ENCODE measurements at regions not wholly inside any gene's neighbourhood (a gene's known extent, or its start where the extent isn't known, plus 50 kb on each side); places are given as distances from the start of the nearest gene placed in this dataset.
A peak's percentile ranks its signal among the peaks of the same experiment; 100 is the strongest.

GRCh38 chr3:34260271-34261000, 462.0 kb downstream of the PDCD6IP start:
- DNase-seq, result peak; percentile 60

DNA sequence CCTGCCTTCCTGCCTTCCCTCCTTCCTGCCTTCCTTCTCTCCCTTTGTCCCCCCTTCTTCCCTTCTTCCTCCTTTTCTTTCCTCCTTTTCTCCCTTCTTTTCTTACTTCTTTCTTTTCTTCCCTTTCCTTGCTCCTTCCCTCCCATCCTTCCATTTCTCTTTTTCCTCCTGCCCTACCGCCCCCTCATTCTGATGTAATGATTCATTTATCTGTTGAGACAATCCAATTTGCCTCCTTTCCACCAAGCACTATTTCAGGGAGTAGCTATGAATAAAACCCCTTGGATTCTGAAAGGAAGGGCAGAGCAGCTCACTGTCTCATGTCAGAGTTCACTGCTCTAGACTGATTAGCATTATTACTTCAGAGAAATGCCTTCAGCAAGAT, 462.6 kb downstream of the PDCD6IP start:
- no peak for DNase-seq

- no peak for DNase-seq
Measured at GRCh38 chr3:34263101-34263621, 464.7 kb downstream of the PDCD6IP start.

- DNase-seq, result no peak
Measured at GRCh38 chr3:34264337-34265041, 466.1 kb downstream of the PDCD6IP start.

DNA sequence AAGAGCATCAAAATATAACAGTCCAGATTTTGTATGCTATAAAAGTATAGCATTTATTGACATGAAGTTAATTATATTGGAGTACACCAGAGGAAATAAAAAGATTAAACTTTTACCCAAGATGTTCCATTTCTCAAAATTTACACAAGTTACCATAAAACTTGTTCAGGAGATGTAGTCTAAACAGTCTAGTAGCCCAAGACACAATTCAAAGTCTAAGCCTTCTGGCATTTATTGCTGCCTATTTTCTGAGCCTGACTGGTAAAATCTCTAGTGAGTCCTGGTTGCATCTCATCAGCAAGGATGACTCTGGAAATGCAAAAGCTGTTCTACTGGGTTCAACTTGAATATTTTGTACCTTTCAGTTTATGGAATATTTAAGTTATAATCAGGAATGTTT, 468.7 kb downstream of the PDCD6IP start:
- no peak for DNase-seq

DNA sequence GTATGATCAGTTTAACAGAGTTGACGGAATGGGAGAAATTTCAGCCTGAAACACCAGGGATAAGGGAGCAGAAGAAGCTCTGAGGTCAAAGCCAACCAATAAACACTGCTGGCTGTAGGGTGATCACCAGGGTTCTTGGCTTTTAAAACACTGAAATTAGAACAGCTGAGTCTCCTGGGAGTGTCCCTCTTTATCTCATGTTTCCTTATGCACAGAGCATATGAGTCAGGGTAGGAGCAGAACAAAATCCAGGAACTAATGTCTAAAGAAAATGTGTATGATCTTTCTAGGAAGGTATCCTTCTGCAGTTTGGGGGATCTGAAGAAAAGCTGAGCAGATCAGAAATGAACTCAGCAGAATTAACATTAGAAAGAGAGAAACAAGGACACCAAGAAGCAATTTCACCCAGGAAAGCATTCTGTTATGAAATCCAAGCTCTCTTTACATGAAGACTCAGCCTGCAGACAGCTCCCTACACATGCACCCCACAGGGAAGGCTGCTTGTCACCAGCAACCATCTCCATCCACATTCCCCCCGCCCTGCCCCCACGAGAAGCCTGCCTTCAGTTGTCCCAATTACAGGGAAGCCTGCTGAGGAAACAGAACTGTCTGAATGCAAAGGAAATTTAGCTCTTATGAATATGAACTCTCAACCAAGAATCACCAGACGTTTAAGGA, 469.7 kb downstream of the PDCD6IP start:
- no peak for DNase-seq

DNA sequence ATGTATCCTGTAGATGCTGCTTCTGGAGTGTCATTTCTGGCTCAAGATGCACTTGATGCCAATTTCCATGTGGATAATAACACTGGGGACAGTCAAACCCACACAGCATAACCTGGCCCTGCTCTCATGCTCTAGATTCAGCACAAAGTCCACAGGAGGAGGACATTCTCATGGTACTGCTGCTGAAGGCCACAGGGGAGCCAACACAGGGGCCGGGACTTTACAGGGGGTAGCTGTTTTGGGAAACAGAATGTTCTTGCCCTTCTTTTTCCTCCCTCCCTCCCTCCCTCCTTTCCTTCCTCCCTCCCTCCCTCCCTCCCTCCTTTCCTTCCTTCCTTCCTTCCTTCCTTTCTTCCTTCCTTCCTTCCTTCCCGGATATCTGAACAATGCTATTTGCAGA, 477.4 kb downstream of the PDCD6IP start:
- no peak for DNase-seq

GRCh38 chr3:34276342-34276741, 477.9 kb downstream of the PDCD6IP start:
- DNase-seq, result no peak

GRCh38 chr3:34277110-34277509, 478.7 kb downstream of the PDCD6IP start:
- DNase-seq, result no peak

DNA sequence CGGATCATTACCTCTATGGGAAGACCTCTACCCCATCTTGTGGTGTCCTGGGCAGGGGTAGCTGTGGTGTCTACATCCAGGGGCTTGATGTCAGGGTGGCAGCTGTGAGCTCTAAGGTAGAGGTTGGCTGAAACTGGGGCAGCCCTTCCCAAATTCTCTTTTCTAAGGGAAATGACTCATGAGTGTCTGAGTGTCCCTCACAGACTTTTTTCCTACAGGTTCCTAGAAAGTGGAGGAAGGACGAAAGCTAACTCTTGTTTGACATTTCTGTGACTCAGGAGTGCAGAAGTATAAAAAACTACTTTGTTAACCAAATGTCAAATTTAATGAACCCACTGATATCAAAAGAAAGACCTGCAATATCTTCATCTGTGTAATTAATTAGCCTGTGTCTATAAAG, 481.5 kb downstream of the PDCD6IP start:
- no peak for DNase-seq

DNA sequence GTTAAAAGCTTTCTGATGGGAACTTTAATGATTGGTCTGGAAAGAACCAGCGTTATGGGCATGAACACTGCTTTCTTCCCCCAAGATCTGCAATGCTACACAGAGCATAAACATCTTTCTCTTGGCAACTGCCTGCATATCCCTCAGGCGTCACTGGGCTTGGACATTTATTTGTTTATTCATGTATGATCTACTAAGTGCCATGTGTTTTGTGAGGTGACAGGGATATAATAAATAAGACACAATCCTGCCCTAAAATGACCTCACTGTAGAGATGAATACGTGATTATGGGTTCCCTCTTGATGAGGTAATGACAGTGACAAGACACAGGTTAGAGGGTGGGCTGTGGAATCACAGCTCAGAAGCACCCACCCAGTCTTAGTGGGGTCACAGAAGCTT, 485.3 kb downstream of the PDCD6IP start:
- DNase-seq, result no peak

- DNase-seq, result no peak
Measured at GRCh38 chr3:34284959-34285826, 486.8 kb downstream of the PDCD6IP start.

GRCh38 chr3:34285827-34286188, 487.4 kb downstream of the PDCD6IP start:
- no peak for DNase-seq

DNA sequence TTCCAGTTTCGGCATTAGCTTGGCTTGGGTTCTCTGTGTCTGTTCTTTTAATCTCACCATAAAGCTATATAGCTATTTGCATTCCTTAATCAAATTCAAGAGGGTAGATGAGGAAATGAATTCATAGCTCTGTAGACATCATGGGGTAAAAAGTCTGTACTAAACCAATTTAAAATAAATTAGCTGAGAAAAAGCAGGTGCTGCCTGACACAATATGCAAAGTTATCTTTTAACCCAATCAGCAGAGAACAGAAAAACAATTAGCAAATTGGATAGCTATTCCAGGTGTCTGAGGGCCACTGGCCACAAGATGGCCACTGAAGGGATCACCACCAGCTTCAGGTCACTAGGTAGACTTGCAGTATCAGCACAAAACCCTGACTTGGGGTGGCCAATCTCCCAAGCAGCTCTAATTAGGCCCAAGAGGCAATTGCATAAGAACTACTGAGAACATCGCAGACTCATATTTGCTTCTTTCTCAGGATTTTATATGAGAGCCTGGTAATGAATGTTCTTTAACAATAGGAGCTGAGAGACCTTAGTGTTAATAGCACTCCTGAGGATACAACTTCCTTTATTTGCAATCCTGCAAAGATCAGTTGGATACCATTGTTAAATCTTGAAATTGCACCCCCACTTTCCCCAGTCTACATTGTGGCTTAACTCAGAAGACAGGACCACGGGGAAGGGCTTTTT, 494.3 kb downstream of the PDCD6IP start:
- no peak for DNase-seq

- no peak for DNase-seq
Measured at GRCh38 chr3:34294240-34294639, 495.8 kb downstream of the PDCD6IP start.

- DNase-seq, result no peak
Measured at GRCh38 chr3:34296796-34297195, 498.4 kb downstream of the PDCD6IP start.

DNA sequence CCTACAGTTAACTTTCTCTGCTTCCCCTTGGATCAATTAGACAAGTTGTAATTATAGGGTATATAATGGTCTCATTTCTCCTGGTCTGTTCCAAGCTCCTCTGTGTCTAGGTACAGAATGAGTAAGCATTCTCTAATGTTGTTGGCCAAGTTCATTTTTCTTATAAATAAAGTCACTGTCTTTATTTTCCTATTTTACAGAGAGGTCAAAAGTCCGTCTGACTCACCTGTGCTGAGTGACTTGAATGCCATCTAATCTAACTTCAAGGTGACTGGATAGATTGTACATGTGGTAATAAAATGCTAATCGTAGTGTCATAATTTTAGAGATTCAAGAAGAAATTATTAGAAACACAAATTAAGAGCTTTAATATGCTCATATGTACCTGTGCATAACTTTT, 500.2 kb downstream of the PDCD6IP start:
- DNase-seq, result no peak

GRCh38 chr3:34300621-34301020, 502.2 kb downstream of the PDCD6IP start:
- DNase-seq, result no peak

DNA sequence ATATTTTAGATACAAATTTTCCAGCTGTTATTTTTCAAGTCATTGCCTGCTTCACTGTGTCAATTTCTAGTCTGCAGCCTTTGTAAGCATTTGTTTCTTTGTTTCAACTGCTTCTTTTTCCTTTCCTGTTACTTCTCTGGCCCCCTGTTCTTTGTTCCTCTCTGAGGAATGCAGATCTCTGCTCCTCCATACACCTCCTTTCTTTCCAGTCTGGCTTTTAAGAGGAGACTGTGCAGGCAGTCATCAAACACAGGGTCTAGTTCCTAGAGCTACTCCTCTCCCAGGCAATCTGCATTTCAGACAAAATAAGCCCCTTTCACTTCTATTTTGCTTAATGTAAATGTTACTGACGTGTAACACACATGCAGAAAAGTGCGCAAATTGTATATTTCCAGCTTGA, 502.9 kb downstream of the PDCD6IP start:
- no peak for DNase-seq

- no peak for DNase-seq
Measured at GRCh38 chr3:34305266-34305665, 506.8 kb downstream of the PDCD6IP start.

DNA sequence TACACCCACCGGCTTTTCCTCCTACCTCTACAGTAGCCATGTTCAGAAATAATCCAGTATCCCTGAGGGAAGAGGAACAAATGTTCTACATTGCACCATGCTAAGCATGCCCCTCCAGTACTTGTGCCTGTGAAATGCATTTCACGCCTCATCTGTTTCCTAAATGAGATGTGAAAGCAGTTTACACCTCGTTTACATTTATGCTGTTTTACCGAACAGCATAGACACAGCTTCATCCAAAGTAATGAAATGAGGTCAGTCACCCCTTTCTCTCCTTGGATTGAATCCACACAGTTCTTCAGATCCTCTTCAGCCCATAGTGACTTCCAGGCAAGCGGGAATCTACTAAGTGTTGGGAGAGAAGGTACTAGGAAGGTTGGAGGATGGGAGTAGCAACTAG, 514.3 kb downstream of the PDCD6IP start:
- DNase-seq, result no peak

DNA sequence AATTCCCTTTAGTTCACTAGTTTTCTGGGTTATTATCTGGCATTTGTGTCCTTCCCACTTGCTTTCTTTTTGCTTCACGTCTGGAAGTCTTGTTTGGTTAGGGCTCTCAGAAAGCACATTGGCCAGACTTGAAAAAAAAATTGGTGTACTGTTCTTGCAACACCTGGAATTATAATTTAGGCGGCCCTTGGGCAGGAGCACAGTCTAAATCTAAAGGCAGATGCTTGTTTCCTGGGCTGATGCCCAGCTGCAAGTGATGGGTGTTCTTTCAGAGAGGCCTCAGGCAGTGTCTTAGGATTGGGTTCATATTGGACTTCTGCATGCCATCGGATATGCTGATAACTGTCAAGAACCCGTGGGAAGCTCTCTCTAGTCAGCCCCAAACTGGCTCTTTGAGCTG, 521.5 kb downstream of the PDCD6IP start:
- no peak for DNase-seq
